Bronchial epithelial cell (primary cell): ENCODE measurements at regions not wholly inside any gene's neighbourhood (a gene's known extent, or its start where the extent isn't known, plus 50 kb on each side); places are given as distances from the start of the nearest gene placed in this dataset.
A peak's percentile ranks its signal among the peaks of the same experiment; 100 is the strongest.

Experiments used
- DNase-seq: peaks from one replicate; pipeline ENCODE4 v3.0.0-alpha.2; 2010; ENCODE audit warnings: low read depth
- FAIRE-seq: peaks from 2 replicates; lab custom pipeline; 2011; peaks lifted over from hg19 to GRCh38; lab: Jason Lieb, UNC
- H3K27me3 ChIP-seq: 2 replicates; pipeline ENCODE4 v1.5.1; 2011; ENCODE audit warnings: low read length; ENCODE audit not compliant: control insufficient read depth, insufficient read depth
- H3K36me3 ChIP-seq: 2 replicates; pipeline ENCODE4 v1.5.1; 2011; ENCODE audit warnings: low read length; ENCODE audit not compliant: control insufficient read depth, insufficient read depth
- H3K4me3 ChIP-seq: 2 replicates; pipeline ENCODE4 v1.5.1; 2011; ENCODE audit warnings: mild to moderate bottlenecking, low read depth, low read length, control low read depth
- TF ChIP-seq, protein P1 (sequence below): IDR thresholded peaks from 2 replicates; pipeline ENCODE4 v1.5.1; 2011; ENCODE audit warnings: mild to moderate bottlenecking, moderate library complexity, low read length, control low read depth, inconsistent platforms; ENCODE audit not compliant: insufficient read depth, severe bottlenecking

GRCh38 chrX:115448146-115448545 is 112.8 kb upstream of the PLS3 start:
- DNase-seq (no peak), FAIRE-seq (peak; percentile 79)
- no peaks in the 10 kb centered on the region for H3K27me3 ChIP-seq
- no peaks in the 10 kb centered on the region for H3K36me3 ChIP-seq
- H3K4me3 ChIP-seq = no peak overlapping the region
- TF ChIP-seq, protein P1, sequence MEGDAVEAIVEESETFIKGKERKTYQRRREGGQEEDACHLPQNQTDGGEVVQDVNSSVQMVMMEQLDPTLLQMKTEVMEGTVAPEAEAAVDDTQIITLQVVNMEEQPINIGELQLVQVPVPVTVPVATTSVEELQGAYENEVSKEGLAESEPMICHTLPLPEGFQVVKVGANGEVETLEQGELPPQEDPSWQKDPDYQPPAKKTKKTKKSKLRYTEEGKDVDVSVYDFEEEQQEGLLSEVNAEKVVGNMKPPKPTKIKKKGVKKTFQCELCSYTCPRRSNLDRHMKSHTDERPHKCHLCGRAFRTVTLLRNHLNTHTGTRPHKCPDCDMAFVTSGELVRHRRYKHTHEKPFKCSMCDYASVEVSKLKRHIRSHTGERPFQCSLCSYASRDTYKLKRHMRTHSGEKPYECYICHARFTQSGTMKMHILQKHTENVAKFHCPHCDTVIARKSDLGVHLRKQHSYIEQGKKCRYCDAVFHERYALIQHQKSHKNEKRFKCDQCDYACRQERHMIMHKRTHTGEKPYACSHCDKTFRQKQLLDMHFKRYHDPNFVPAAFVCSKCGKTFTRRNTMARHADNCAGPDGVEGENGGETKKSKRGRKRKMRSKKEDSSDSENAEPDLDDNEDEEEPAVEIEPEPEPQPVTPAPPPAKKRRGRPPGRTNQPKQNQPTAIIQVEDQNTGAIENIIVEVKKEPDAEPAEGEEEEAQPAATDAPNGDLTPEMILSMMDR = no peak

DNA sequence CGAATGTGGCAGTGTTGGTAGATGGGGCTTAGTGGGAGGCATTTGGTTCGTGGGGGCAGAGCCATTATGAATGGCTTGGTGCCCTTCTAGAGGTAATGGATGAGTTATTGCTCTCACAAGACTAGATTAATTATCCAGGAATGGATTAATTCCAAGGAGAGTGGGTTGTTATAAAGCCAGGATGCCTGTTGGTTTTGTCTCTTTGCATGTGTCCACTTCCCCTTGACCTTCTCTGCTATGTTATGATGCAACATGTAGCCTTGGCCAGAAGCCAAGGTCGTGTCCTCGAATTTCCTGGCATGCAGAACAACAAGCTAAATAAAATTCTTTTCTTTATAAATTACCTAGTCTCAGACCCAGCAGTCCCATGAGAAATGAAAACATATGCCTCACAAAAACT is 111.2 kb upstream of the PLS3 start:
- DNase-seq = no peak
- H3K36me3 ChIP-seq = no peaks in the 10 kb centered on the region
- no peak for FAIRE-seq

DNA sequence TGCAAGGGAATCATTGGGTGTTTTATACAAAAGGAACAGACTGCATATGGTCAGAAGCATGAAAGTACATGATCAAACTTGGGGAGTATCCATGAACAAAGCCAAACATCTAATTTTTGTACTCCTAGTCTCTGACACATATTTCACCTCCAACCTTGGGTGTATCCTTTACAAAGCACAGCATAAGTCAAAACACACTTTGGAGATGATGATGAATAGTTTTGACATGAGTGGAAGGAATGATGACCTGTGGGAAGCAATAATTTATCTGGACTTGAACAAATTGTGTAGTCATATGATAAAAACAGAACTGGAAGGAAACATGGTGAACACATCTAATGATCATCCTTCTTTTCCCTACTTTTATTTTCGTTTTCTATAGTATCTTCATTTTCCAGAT is 108.7 kb upstream of the PLS3 start:
- no peak for FAIRE-seq
- no peak overlapping the region for H3K4me3 ChIP-seq
- peak; percentile 31 for DNase-seq
- H3K36me3 ChIP-seq = no peaks in the 10 kb centered on the region
- TF ChIP-seq, protein P1 = no peak
- H3K27me3 ChIP-seq = no peaks in the 10 kb centered on the region

More for the DNA sequence above, 111.2 kb upstream of the PLS3 start:
- H3K4me3 ChIP-seq = no peak overlapping the region
- H3K27me3 ChIP-seq = no peaks in the 10 kb centered on the region
- TF ChIP-seq, protein P1 = no peak

GRCh38 chrX:115459883-115460880 is 100.8 kb upstream of the PLS3 start:
- TF ChIP-seq, protein P1 = no peak
- peak; percentile 47 for DNase-seq
- no peak for FAIRE-seq
- no peaks in the 10 kb centered on the region for H3K36me3 ChIP-seq
- no peak overlapping the region for H3K4me3 ChIP-seq
- H3K27me3 ChIP-seq = no peaks in the 10 kb centered on the region

- no peak for FAIRE-seq
- no peaks in the 10 kb centered on the region for H3K36me3 ChIP-seq
- TF ChIP-seq, protein P1 = no peak
- no peak for DNase-seq
- H3K4me3 ChIP-seq = no peak overlapping the region
- H3K27me3 ChIP-seq = no peaks in the 10 kb centered on the region
Observed at GRCh38 chrX:115462406-115462805, 98.6 kb upstream of the PLS3 start.
